GM23338 (cell line): ENCODE measurements at regions not wholly inside any gene's neighbourhood (a gene's known extent, or its start where the extent isn't known, plus 50 kb on each side); places are given as distances from the start of the nearest gene placed in this dataset.

Source experiments
- ATAC-seq: fragments of 200-7000 bp; cut with Tn5 transposase; 3 replicates; pipeline ENCODE4 v1.9.1; 2020
- DNase-seq: peaks from one replicate; pipeline ENCODE4 v3.0.0-alpha.2; 2015; ENCODE audit warnings: low spot score
- H2AFZ ChIP-seq: fragments of 200-600 bp; sonication (generic); 2 replicates; pipeline ENCODE4 v1.8.0; 2016; ENCODE audit warnings: antibody characterized with exemption, mild to moderate bottlenecking, moderate library complexity
- H3F3A ChIP-seq: fragments of 200-600 bp; sonication (generic); replicated peaks from 2 replicates; pipeline ENCODE4 v1.8.0; 2017; ENCODE audit warnings: antibody characterized with exemption, mixed run types, low read depth
- H3K27ac ChIP-seq: fragments of 200-600 bp; sonication (generic); 2 replicates; pipeline ENCODE4 v1.6.1; 2016; ENCODE audit warnings: low read depth
- H3K27me3 ChIP-seq: fragments of 200-600 bp; sonication (generic); 2 replicates; pipeline ENCODE4 v1.8.0; 2016; ENCODE audit warnings: mild to moderate bottlenecking, mixed run types, moderate library complexity; ENCODE audit not compliant: insufficient read depth
- H3K36me3 ChIP-seq: fragments of 200-600 bp; sonication (generic); 2 replicates; pipeline ENCODE4 v1.8.0; 2016; ENCODE audit warnings: mild to moderate bottlenecking; ENCODE audit not compliant: insufficient read depth
- H3K4me1 ChIP-seq: fragments of 200-600 bp; sonication (generic); 2 replicates; pipeline ENCODE4 v1.8.0; 2016; ENCODE audit warnings: mild to moderate bottlenecking, moderate library complexity; ENCODE audit not compliant: insufficient read depth
- H3K4me2 ChIP-seq: fragments of 200-600 bp; sonication (generic); 2 replicates; pipeline ENCODE4 v1.7.1; 2017; ENCODE audit warnings: mixed run types
- H3K4me3 ChIP-seq: fragments of 200-600 bp; sonication (generic); 2 replicates; pipeline ENCODE4 v1.6.1; 2016; ENCODE audit warnings: mixed run types
- H3K79me2 ChIP-seq: fragments of 200-600 bp; sonication (generic); replicated peaks from 2 replicates; pipeline ENCODE4 v1.8.0; 2017; ENCODE audit warnings: mild to moderate bottlenecking; ENCODE audit not compliant: insufficient read depth
- H3K9me2 ChIP-seq: fragments of 200-600 bp; sonication (generic); 2 replicates; pipeline ENCODE4 v1.8.0; 2017; ENCODE audit not compliant: insufficient read depth
- H4K20me1 ChIP-seq: fragments of 200-600 bp; sonication (generic); replicated peaks from 2 replicates; pipeline ENCODE4 v1.8.0; 2017; ENCODE audit warnings: mild to moderate bottlenecking; ENCODE audit not compliant: insufficient read depth
- H3K27ac Mint-ChIP-seq: 2 replicates; pipeline ENCODE4 v1.8.0; 2020; ENCODE audit warnings: inconsistent platforms, mild to moderate bottlenecking, moderate library complexity, mixed read lengths
- H3K27me3 Mint-ChIP-seq: 3 replicates; pipeline ENCODE4 v1.8.0; 2022; ENCODE audit warnings: low read depth, mild to moderate bottlenecking, moderate library complexity, mixed read lengths, inconsistent platforms; ENCODE audit not compliant: insufficient read depth, poor library complexity
- H3K36me3 Mint-ChIP-seq: 3 replicates; pipeline ENCODE4 v1.8.0; 2021; ENCODE audit warnings: low read depth, mild to moderate bottlenecking, inconsistent platforms, moderate library complexity, mixed read lengths
- H3K4me1 Mint-ChIP-seq: 3 replicates; pipeline ENCODE4 v1.8.0; 2020; ENCODE audit warnings: mild to moderate bottlenecking, inconsistent platforms, mixed read lengths
- H3K4me3 Mint-ChIP-seq: 3 replicates; pipeline ENCODE4 v1.8.0; 2021; ENCODE audit warnings: moderate library complexity, mild to moderate bottlenecking, inconsistent platforms, mixed read lengths
- H3K9me3 Mint-ChIP-seq: 3 replicates; pipeline ENCODE4 v1.8.0; 2020; ENCODE audit warnings: moderate library complexity, mild to moderate bottlenecking, inconsistent platforms, mixed read lengths
- CREB1 ChIP-seq: fragments of 250-450 bp; sonication (Bioruptor Pico); IDR thresholded peaks from 2 replicates; pipeline ENCODE4 v1.5.0; 2020; ENCODE audit warnings: low read depth, mild to moderate bottlenecking, moderate library complexity
- EZH2 ChIP-seq: fragments of 200-600 bp; sonication (generic); IDR thresholded peaks from one replicate; pipeline ENCODE4 v1.8.0; 2017; ENCODE audit warnings: antibody characterized with exemption, mild to moderate bottlenecking, low read depth; ENCODE audit not compliant: unreplicated experiment
- EZH2phosphoT487 ChIP-seq: fragments of 200-600 bp; sonication (generic); IDR thresholded peaks from one replicate; pipeline ENCODE4 v1.8.1; 2018; ENCODE audit warnings: antibody characterized with exemption; ENCODE audit not compliant: unreplicated experiment
- JUNB ChIP-seq: IDR thresholded peaks from one replicate; pipeline ENCODE4 v1.6.1; 2016; ENCODE audit warnings: antibody characterized with exemption; ENCODE audit not compliant: unreplicated experiment
- NANOG ChIP-seq: IDR thresholded peaks from 2 replicates; pipeline ENCODE4 v1.6.1; 2016; ENCODE audit warnings: antibody characterized with exemption, borderline replicate concordance
- ZNF114 ChIP-seq: fragments of 250-450 bp; sonication (Bioruptor Pico); IDR thresholded peaks from 2 replicates; pipeline ENCODE4 v1.5.0; 2020; ENCODE audit warnings: mild to moderate bottlenecking, moderate library complexity
- ZNF331 ChIP-seq: fragments of 250-450 bp; sonication (Bioruptor Pico); IDR thresholded peaks from 2 replicates; pipeline ENCODE4 v1.5.0; 2020; ENCODE audit warnings: low read depth, mild to moderate bottlenecking, moderate library complexity
- TF ChIP-seq, protein P1 (sequence below), 2 experiments: fragments of 200-600 bp in 1 of 2; sonication (generic) in 1 of 2; conservative IDR thresholded peaks; 2 replicates each; pipeline versions ENCODE4 v1.5.1 to v1.6.1; 2016 to 2017; ENCODE audit warnings: antibody characterized with exemption in 2 of 2, low read depth in 2 of 2, mild to moderate bottlenecking in 2 of 2, moderate library complexity in 1 of 2
- TF ChIP-seq, protein P2 (sequence below): IDR thresholded peaks from one replicate; pipeline ENCODE4 v1.6.1; 2018; ENCODE audit warnings: antibody characterized with exemption; ENCODE audit not compliant: unreplicated experiment
- TF ChIP-seq, protein P3 (sequence below): IDR thresholded peaks from 2 replicates; pipeline ENCODE4 v1.6.1; 2016; ENCODE audit warnings: antibody characterized with exemption

DNA sequence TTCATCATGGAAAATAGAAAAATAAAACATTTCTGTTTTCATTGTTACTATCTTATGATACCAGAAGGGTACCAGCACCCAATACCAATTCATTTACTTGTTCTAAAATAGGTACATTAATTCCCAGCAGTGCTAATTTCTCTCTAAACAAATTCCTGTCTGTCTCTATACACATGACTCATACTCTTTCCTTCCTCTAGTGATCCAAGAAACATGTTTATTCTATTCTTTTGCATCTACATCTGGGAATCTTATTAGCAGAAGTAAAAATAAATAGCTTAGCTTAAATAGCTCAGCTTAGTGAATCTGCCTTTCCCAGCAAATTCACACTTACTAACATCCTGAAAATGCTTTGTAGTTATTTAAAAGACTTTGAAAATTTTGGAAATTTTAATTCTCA lies 84.5 kb upstream of the MAPRE2 start:
- no peaks in the 10 kb centered on the region for H3K4me1 ChIP-seq
- Mint-ChIP-seq H3K27ac (no peak overlapping the region), H3K9me3 (no peaks in the 10 kb centered on the region), H3K27me3 (peaks cover 2% of the 10 kb centered on the region), H3K4me1 (0 out of 3 replicates have a peak, but pooled peaks cover 3% of the 10 kb centered on the region), H3K36me3 (no peaks in the 10 kb centered on the region), H3K4me3 (no peak overlapping the region)
- H3K27ac ChIP-seq, result no peak overlapping the region
- no peak overlapping the region for H3K4me3 ChIP-seq
- no peaks in the 10 kb centered on the region for H3F3A ChIP-seq
- H2AFZ ChIP-seq, result no peak overlapping the region
- no peaks in the 10 kb centered on the region for H3K79me2 ChIP-seq
- H3K27me3 ChIP-seq, result no peaks in the 10 kb centered on the region
- DNase-seq (no peak), ATAC-seq (no peak)
- no peak for TF ChIP-seq ZNF331 (CRISPR knock-in tag)
- no peak for TF ChIP-seq NANOG
- TF ChIP-seq ZNF114 (CRISPR knock-in tag), result no peak
- TF ChIP-seq, protein P1, sequence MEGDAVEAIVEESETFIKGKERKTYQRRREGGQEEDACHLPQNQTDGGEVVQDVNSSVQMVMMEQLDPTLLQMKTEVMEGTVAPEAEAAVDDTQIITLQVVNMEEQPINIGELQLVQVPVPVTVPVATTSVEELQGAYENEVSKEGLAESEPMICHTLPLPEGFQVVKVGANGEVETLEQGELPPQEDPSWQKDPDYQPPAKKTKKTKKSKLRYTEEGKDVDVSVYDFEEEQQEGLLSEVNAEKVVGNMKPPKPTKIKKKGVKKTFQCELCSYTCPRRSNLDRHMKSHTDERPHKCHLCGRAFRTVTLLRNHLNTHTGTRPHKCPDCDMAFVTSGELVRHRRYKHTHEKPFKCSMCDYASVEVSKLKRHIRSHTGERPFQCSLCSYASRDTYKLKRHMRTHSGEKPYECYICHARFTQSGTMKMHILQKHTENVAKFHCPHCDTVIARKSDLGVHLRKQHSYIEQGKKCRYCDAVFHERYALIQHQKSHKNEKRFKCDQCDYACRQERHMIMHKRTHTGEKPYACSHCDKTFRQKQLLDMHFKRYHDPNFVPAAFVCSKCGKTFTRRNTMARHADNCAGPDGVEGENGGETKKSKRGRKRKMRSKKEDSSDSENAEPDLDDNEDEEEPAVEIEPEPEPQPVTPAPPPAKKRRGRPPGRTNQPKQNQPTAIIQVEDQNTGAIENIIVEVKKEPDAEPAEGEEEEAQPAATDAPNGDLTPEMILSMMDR (conservative IDR thresholded peaks at IDR 0.05; ENCODE audit: low read depth in 2 of 2), result no peak
- no peak for TF ChIP-seq EZH2phosphoT487
- TF ChIP-seq, protein P2, sequence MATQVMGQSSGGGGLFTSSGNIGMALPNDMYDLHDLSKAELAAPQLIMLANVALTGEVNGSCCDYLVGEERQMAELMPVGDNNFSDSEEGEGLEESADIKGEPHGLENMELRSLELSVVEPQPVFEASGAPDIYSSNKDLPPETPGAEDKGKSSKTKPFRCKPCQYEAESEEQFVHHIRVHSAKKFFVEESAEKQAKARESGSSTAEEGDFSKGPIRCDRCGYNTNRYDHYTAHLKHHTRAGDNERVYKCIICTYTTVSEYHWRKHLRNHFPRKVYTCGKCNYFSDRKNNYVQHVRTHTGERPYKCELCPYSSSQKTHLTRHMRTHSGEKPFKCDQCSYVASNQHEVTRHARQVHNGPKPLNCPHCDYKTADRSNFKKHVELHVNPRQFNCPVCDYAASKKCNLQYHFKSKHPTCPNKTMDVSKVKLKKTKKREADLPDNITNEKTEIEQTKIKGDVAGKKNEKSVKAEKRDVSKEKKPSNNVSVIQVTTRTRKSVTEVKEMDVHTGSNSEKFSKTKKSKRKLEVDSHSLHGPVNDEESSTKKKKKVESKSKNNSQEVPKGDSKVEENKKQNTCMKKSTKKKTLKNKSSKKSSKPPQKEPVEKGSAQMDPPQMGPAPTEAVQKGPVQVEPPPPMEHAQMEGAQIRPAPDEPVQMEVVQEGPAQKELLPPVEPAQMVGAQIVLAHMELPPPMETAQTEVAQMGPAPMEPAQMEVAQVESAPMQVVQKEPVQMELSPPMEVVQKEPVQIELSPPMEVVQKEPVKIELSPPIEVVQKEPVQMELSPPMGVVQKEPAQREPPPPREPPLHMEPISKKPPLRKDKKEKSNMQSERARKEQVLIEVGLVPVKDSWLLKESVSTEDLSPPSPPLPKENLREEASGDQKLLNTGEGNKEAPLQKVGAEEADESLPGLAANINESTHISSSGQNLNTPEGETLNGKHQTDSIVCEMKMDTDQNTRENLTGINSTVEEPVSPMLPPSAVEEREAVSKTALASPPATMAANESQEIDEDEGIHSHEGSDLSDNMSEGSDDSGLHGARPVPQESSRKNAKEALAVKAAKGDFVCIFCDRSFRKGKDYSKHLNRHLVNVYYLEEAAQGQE, result no peak
- TF ChIP-seq EZH2, result no peak
- no peak for TF ChIP-seq JUNB
- TF ChIP-seq, protein P3, sequence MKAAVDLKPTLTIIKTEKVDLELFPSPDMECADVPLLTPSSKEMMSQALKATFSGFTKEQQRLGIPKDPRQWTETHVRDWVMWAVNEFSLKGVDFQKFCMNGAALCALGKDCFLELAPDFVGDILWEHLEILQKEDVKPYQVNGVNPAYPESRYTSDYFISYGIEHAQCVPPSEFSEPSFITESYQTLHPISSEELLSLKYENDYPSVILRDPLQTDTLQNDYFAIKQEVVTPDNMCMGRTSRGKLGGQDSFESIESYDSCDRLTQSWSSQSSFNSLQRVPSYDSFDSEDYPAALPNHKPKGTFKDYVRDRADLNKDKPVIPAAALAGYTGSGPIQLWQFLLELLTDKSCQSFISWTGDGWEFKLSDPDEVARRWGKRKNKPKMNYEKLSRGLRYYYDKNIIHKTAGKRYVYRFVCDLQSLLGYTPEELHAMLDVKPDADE, result no peak
- no peak for TF ChIP-seq CREB1 (CRISPR knock-in tag)
- no peaks in the 10 kb centered on the region for H3K9me2 ChIP-seq
- no peaks in the 10 kb centered on the region for H3K36me3 ChIP-seq
- H3K4me2 ChIP-seq, result no peak overlapping the region
- no peaks in the 10 kb centered on the region for H4K20me1 ChIP-seq
